Middle frontal gyrus (tissue), 1 donor: ENCODE measurements at regions not wholly inside any gene's neighbourhood (a gene's known extent, or its start where the extent isn't known, plus 50 kb on each side); places are given as distances from the start of the nearest gene placed in this dataset.
"Not testable (repeated sequence)": the region's sequence is repeated elsewhere in the genome, so short reads cannot be mapped to it uniquely, and the experiment has no call there.

ENCODE experiments used
- DNase-seq: peaks from one replicate; pipeline ENCODE4 v3.0.0-alpha.2; 2015; ENCODE audit warnings: low spot score; ENCODE audit errors: extremely low spot score

- DNase-seq = no peak
These were observed 160.7 kb downstream of the LEPR start for GRCh38 chr1:65581119-65581518.

DNA sequence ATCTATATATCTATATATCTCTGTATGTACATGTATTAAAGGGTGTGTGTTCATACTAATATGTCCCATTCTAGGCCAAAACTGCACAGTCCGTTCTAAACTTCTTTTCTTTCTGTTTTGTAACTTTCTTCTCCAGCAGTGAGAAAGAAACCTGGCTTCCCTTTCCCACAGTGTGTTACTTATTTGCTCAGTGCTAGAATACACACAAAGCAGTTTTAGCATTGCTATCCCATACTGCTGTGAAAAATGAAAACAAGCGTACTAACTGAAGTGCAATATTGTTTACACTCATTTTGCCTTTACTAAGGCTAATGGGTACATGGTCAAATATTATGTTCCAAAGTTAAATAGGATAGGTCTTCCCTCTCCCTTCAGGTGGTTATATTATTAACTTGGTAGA lies 163.9 kb downstream of the LEPR start:
- no peak for DNase-seq

DNA sequence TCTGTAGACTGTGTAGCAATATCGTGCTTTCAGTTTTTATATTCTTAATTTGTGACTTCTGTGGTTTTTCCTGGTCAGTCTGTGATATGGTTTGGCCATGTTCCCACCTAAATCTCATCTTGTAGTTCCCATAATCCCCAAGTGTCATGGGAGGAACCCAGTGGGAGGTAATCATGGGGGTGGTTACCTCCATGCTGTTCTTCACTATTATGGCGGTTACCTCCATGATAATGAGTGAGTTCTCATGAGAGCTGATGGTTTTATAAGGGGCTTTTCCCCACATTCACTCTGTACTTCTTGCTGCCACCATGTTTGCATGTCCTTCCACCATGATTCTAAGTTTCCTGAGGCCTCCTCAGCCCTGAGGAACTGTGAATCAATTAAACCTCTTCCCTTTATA lies 169.8 kb downstream of the LEPR start:
- DNase-seq = no peak

DNA sequence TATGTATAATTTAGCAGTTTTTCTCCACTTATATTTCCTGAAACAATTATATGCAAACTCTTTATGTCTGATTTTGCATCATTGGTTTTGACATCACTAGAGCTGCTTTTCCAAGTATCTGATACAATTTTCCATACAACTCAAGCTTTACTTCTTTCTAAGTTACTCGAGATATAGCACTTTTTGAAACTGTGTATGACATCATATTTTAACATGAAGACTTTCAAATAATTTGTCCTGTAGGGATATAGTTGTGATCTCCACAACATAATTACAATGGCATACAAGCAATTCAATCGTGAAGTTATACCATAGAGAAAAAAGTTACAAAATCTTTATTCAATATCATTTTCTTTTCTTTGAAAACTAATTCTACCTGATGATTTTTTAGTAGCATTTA lies 173.0 kb downstream of the LEPR start:
- no peak for DNase-seq

GRCh38 chr1:65595724-65596123 lies 175.3 kb downstream of the LEPR start:
- no peak for DNase-seq

DNA sequence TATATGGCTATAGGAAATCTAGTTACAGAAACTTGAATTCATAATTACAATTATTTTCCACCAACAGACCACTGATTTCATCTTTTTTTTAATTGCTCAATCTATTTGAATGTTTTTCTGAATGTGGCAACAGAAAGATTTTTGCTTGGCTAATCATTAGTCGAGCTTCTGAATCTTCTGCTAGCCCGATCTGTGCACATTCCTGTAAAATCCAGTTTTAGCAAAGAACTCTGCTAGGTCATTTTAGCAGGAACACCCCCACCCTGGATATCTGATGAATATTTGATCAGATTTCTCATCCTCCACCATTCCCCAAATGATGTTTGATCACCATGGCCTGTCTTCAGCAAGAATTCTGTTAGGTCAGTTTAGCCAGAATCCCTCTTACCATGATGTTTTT lies 176.3 kb downstream of the LEPR start:
- no peak for DNase-seq

GRCh38 chr1:65605621-65606020 lies 185.2 kb downstream of the LEPR start:
- DNase-seq = no peak

DNA sequence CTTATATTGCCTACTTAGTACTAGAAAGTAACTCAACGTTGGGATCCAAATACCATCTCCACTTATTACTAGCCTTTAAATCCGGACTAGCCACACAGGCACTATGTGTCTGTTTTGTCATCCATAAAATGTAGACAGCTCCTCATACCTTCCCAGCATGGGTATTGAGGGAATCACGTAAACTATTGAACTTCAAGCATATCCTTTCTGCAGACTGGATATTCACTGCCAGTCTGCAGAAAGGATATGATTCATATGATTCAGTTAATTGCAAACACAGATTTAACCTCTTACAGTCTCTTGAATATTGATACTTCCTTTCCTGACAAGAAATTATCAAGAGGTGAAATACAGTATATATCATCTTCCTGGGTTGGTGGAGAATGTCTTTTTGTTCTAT lies 186.0 kb downstream of the LEPR start:
- DNase-seq = no peak

GRCh38 chr1:65613884-65614283 lies 178.8 kb upstream of the PDE4B start:
- no peak for DNase-seq

DNA sequence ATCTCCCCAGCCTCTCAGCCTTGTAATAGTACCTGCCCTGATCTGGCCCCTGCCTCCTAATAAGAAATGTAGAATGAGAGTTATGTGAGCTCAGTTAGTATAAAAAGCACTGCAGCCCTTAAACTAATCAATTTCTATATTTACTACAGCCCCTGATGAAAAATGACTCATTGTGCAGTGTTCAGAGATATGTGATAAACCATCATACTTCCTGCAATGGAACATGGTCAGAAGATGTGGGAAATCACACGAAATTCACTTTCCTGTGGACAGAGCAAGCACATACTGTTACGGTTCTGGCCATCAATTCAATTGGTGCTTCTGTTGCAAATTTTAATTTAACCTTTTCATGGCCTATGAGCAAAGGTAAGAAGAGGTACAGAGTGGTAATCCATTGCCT lies 176.8 kb upstream of the PDE4B start:
- DNase-seq = no peak

DNA sequence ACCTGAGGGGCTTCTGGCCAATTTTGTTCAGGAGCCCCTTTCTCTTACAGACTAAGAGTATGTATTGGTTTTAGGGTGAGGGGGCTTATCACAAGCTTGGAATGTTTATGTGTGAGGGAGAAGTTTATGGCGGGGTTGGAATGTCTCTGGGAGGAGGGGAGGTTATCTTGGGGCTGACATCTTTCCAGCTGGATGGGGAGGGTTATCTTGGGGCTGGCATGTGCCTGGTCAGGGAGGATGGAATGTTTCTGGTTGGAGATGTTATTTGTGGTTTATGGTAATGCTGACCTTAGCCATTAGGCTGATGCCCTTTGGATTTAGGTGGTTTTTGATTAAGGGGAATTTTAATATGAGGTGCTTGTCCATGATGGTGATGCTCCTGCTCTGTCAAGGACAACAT lies 171.0 kb upstream of the PDE4B start:
- DNase-seq = not testable (repeated sequence)

DNA sequence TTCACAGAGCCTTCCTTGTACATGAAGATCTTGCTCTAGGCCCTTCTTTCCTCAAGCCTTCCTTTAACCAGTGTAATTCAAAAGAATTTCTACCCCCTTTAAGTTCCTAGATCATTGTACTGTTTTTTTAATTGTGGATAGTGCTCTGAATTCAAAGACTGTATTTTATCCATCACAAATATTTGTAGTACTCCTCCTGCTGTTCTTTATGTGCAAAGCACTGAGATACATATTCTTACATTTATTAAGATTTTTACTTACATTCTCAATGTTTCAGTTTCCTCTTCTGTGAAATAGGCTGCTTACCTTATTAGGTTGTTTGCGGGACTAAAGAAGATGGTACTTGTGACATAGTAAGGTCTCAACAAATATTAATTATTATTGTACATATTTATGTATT lies 168.8 kb upstream of the PDE4B start:
- DNase-seq = no peak

GRCh38 chr1:65625528-65625927 lies 167.2 kb upstream of the PDE4B start:
- DNase-seq = no peak

GRCh38 chr1:65626003-65626402 lies 166.7 kb upstream of the PDE4B start:
- DNase-seq = no peak

DNA sequence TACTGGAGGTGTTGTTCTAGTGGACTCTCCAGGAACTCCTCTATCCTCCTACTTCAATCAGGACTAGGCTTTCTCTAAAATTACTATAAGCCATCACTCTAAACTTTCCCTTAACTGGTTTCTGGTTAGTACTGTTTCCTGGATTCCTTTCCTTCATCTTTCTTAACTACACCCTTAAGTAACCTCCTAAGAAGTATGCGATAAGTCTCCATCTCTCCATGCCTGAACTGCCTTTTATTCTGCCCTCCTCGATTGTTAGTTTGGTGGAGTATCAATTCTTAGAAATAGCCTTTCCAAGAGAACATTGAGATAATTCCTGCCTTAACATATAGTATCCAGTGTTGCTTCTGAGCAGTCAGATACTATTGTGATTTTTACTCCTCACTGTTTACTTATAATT lies 162.9 kb upstream of the PDE4B start:
- DNase-seq = no peak

DNA sequence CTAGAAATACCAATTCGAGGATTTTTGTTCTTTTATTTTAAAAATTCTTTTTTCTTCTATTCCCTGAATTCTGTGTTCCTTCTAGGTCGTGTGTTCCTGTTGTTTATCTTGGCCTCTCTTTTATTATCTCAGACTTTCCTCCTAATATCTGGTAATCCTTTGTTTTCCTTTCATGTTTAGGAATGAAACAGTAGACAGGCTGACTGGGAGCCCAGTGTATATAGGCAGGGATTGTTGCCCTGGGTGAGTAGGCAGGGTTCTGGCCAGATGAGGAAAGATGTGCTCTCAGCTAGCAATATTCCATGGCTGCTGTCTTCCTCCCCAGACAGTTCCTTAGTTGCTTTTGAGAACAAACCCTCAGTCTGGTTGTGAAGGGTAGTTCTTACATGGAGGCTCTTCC lies 161.8 kb upstream of the PDE4B start:
- DNase-seq = no peak

GRCh38 chr1:65632235-65632634 lies 160.5 kb upstream of the PDE4B start:
- DNase-seq = no peak

- DNase-seq = no peak
These were observed 152.6 kb upstream of the PDE4B start for GRCh38 chr1:65640046-65640445.

- DNase-seq = not testable (repeated sequence)
These were observed 143.5 kb upstream of the PDE4B start for GRCh38 chr1:65649185-65649584.

- no peak for DNase-seq
These were observed 142.0 kb upstream of the PDE4B start for GRCh38 chr1:65650682-65651081.

- not testable (repeated sequence) for DNase-seq
These were observed 138.2 kb upstream of the PDE4B start for GRCh38 chr1:65654526-65654925.

DNA sequence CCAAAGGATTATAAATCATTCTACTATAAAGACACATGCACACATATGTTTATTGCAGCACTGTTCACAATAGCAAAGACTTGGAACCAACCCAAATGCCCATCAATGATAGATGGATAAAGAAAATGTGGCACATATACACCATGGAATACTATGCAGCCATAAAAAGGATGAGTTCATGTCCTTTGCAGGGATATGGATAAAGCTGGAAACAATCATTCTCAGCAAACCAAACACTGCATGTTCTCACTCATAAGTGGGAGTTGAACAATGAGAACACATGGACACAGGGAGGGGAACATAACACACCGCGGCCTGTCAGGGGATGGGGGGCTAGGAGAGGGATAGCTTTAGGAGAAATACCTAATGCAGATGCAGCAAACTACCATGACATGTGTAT lies 135.1 kb upstream of the PDE4B start:
- not testable (repeated sequence) for DNase-seq

- DNase-seq = no peak
These were observed 134.6 kb upstream of the PDE4B start for GRCh38 chr1:65658122-65658521.

GRCh38 chr1:65668368-65668767 lies 124.3 kb upstream of the PDE4B start:
- DNase-seq = no peak
